DND-41 (cell line): ENCODE measurements at regions not wholly inside any gene's neighbourhood (a gene's known extent, or its start where the extent isn't known, plus 50 kb on each side); places are given as distances from the start of the nearest gene placed in this dataset.

Experiments
- CTCF ChIP-seq: IDR thresholded peaks from 2 replicates; pipeline ENCODE4 v1.5.1; 2012; ENCODE audit warnings: borderline replicate concordance, low read length, moderate library complexity, mild to moderate bottlenecking; ENCODE audit not compliant: poor library complexity, severe bottlenecking; ENCODE audit errors: extremely low read depth
- EZH2 ChIP-seq: IDR thresholded peaks from 3 replicates; pipeline ENCODE4 v1.6.1; 2012; ENCODE audit warnings: borderline replicate concordance, low read depth, mild to moderate bottlenecking, moderate library complexity, low read length, inconsistent platforms; ENCODE audit not compliant: severe bottlenecking

- TF ChIP-seq CTCF: no peak
- TF ChIP-seq EZH2: no peak
These were observed 279.8 kb downstream of the SEC23IP start for GRCh38 chr10:120172356-120172755.
